NT2/D1 (cell line): ENCODE measurements at regions not wholly inside any gene's neighbourhood (a gene's known extent, or its start where the extent isn't known, plus 50 kb on each side); places are given as distances from the start of the nearest gene placed in this dataset.

ENCODE experiments used
- SUZ12 ChIP-seq: IDR thresholded peaks from 2 replicates; pipeline ENCODE4 v1.6.1; 2011; ENCODE audit not compliant: insufficient read length, insufficient read depth; ENCODE audit errors: extremely low read depth
- ZNF274 ChIP-seq: IDR thresholded peaks from 2 replicates; pipeline ENCODE4 v1.6.1; 2011; ENCODE audit warnings: mild to moderate bottlenecking, low read depth, low read length

GRCh38 chr18:5651736-5652135, 107.9 kb upstream of the EPB41L3 start:
- TF ChIP-seq ZNF274 = no peak
- no peak for TF ChIP-seq SUZ12
